ENCODE measurements at regions not wholly inside any gene's neighbourhood (a gene's known extent, or its start where the extent isn't known, plus 50 kb on each side); places are given as distances from the start of the nearest gene placed in this dataset.

DNA sequence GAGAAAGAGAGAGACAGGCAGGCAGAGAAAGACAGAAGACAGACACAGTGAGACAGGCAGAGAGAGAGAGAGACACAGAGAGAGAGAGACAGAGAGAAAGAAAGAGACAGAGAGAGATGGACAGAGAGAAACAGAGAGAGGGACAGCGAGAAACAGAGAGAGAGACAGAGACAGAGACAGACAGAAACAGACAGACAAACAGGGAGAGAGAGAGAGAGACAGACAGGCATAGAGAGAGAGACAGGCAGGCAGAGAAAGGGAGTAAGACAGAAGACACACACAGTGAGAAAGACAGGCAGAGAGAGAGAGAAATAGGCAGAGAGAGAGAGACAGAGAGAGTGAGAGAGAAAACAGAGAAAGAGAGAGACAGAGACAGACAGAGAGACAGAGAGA is 105.3 kb upstream of the ANKRD30BL start:
- TF ChIP-seq, protein P1, sequence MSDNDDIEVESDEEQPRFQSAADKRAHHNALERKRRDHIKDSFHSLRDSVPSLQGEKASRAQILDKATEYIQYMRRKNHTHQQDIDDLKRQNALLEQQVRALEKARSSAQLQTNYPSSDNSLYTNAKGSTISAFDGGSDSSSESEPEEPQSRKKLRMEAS (IDR thresholded peaks at IDR 0.05): no peak
- no peak for TF ChIP-seq EP300 (IDR thresholded peaks at IDR 0.05; ENCODE audit: borderline replicate concordance)
- no peak for TF ChIP-seq CEBPB (IDR thresholded peaks at IDR 0.05)
- no peak for TF ChIP-seq ZBTB7A (IDR thresholded peaks at IDR 0.05; ENCODE audit: low read depth)
- no peak for TF ChIP-seq YY1 (IDR thresholded peaks at IDR 0.05; ENCODE audit: low read depth)
- no peak for TF ChIP-seq TAF1 (IDR thresholded peaks at IDR 0.05; ENCODE audit: low read depth)
- TF ChIP-seq TEAD4 (IDR thresholded peaks at IDR 0.05): no peak
- no peak for TF ChIP-seq CREB1 (IDR thresholded peaks at IDR 0.05; ENCODE audit: low read depth)
- TF ChIP-seq, protein P2, sequence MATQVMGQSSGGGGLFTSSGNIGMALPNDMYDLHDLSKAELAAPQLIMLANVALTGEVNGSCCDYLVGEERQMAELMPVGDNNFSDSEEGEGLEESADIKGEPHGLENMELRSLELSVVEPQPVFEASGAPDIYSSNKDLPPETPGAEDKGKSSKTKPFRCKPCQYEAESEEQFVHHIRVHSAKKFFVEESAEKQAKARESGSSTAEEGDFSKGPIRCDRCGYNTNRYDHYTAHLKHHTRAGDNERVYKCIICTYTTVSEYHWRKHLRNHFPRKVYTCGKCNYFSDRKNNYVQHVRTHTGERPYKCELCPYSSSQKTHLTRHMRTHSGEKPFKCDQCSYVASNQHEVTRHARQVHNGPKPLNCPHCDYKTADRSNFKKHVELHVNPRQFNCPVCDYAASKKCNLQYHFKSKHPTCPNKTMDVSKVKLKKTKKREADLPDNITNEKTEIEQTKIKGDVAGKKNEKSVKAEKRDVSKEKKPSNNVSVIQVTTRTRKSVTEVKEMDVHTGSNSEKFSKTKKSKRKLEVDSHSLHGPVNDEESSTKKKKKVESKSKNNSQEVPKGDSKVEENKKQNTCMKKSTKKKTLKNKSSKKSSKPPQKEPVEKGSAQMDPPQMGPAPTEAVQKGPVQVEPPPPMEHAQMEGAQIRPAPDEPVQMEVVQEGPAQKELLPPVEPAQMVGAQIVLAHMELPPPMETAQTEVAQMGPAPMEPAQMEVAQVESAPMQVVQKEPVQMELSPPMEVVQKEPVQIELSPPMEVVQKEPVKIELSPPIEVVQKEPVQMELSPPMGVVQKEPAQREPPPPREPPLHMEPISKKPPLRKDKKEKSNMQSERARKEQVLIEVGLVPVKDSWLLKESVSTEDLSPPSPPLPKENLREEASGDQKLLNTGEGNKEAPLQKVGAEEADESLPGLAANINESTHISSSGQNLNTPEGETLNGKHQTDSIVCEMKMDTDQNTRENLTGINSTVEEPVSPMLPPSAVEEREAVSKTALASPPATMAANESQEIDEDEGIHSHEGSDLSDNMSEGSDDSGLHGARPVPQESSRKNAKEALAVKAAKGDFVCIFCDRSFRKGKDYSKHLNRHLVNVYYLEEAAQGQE (IDR thresholded peaks at IDR 0.05; ENCODE audit: low read depth): no peak
